HG03520 (cell line): ENCODE measurements at regions not wholly inside any gene's neighbourhood (a gene's known extent, or its start where the extent isn't known, plus 50 kb on each side); places are given as distances from the start of the nearest gene placed in this dataset.
"Not testable (repeated sequence)": the region's sequence is repeated elsewhere in the genome, so short reads cannot be mapped to it uniquely, and the experiment has no call there.

ENCODE experiments used
- ATAC-seq: cut with Tn5 transposase; IDR thresholded peaks from one replicate; pipeline ENCODE4 v1.9.1; 2021; ENCODE audit warnings: mild to moderate bottlenecking, moderate library complexity; ENCODE audit not compliant: unreplicated experiment

- ATAC-seq = no peak
These were observed 139.1 kb upstream of the TRPC4 start for GRCh38 chr13:38008636-38009035.

- ATAC-seq = no peak
These were observed 133.0 kb upstream of the TRPC4 start for GRCh38 chr13:38002606-38003005.

- no peak for ATAC-seq
These were observed 128.1 kb upstream of the TRPC4 start for GRCh38 chr13:37997641-37998040.

- ATAC-seq = no peak
These were observed 125.5 kb upstream of the TRPC4 start for GRCh38 chr13:37995092-37995491.

- no peak for ATAC-seq
These were observed 117.2 kb upstream of the TRPC4 start for GRCh38 chr13:37986811-37987210.

- ATAC-seq = no peak
These were observed 115.7 kb upstream of the TRPC4 start for GRCh38 chr13:37985281-37985680.

- no peak for ATAC-seq
These were observed 114.8 kb upstream of the TRPC4 start for GRCh38 chr13:37984357-37984756.

GRCh38 chr13:37981932-37982331 is 112.4 kb upstream of the TRPC4 start:
- ATAC-seq = no peak

- no peak for ATAC-seq
These were observed 109.1 kb upstream of the TRPC4 start for GRCh38 chr13:37978680-37979079.

- no peak for ATAC-seq
These were observed 99.0 kb upstream of the TRPC4 start for GRCh38 chr13:37968555-37968954.

- no peak for ATAC-seq
These were observed 96.7 kb upstream of the TRPC4 start for GRCh38 chr13:37966266-37966665.

- no peak for ATAC-seq
These were observed 90.9 kb upstream of the TRPC4 start for GRCh38 chr13:37960427-37960826.

GRCh38 chr13:37959284-37959683 is 89.7 kb upstream of the TRPC4 start:
- no peak for ATAC-seq

GRCh38 chr13:37956536-37956935 is 87.0 kb upstream of the TRPC4 start:
- ATAC-seq = no peak

- not testable (repeated sequence) for ATAC-seq
These were observed 85.0 kb upstream of the TRPC4 start for GRCh38 chr13:37954597-37954996.

- ATAC-seq = no peak
These were observed 84.6 kb upstream of the TRPC4 start for GRCh38 chr13:37954191-37954590.

- no peak for ATAC-seq
These were observed 84.1 kb upstream of the TRPC4 start for GRCh38 chr13:37953696-37954095.

- no peak for ATAC-seq
These were observed 80.4 kb upstream of the TRPC4 start for GRCh38 chr13:37950016-37950415.

- ATAC-seq = no peak
These were observed 78.0 kb upstream of the TRPC4 start for GRCh38 chr13:37947419-37948140.

GRCh38 chr13:37945651-37946575 is 76.3 kb upstream of the TRPC4 start:
- ATAC-seq = no peak

- no peak for ATAC-seq
These were observed 75.4 kb upstream of the TRPC4 start for GRCh38 chr13:37944869-37945442.
